Bone marrow (tissue), 2 donors: ENCODE measurements at regions not wholly inside any gene's neighbourhood (a gene's known extent, or its start where the extent isn't known, plus 50 kb on each side); places are given as distances from the start of the nearest gene placed in this dataset.

Source experiments
- DNase-seq, 2 donors: peaks; one replicate each; lab custom pipeline; 2025; lab: John Stamatoyannopoulos, UW

DNA sequence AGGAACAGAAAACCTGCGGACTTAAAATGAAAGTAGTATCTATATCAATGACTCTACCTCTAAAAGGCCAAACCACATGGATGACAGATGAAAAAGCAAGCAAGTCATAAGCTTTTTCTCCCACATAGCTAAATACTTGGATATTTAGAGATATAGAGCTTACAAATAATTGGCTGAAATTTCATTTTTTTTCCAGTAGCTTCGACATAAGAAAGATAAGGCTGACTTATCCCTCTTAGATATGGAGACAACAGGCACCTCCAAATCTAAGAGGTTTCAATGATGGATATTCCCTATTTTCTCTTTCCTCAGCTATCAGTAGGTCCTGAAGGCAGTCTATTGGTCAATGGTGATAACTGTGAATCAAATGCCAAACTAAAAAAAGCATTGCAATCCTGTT lies 460.3 kb downstream of the MEIS1 start:
- no peak for DNase-seq

- DNase-seq: no peak
Measured at GRCh38 chr2:66896131-66896530, 461.2 kb downstream of the MEIS1 start.

- DNase-seq: no peak
Measured at GRCh38 chr2:66897181-66897580, 462.3 kb downstream of the MEIS1 start.

DNA sequence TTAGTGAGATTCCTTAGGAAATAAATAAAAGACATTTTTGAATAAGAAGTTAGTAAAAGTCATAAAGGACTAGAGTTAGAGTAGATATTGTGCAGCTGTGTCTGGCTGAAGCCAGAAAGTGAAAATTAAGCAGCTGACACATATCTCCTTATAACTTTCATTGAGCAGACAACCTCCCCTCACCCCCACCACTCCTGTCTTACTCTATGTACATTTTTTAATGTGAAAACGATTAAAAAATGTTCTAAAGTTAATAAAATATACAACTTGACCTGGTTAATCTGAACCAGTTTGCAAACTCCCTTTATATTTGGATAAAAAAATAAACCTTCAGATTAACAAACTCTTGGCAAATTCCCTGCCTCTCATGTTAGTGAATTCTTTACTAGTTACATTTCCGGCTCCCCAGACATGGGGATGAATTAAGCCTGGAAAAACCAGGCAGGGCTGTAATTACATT lies 462.8 kb downstream of the MEIS1 start:
- no peak for DNase-seq

GRCh38 chr2:66899109-66899508 lies 464.2 kb downstream of the MEIS1 start:
- DNase-seq: no peak

DNA sequence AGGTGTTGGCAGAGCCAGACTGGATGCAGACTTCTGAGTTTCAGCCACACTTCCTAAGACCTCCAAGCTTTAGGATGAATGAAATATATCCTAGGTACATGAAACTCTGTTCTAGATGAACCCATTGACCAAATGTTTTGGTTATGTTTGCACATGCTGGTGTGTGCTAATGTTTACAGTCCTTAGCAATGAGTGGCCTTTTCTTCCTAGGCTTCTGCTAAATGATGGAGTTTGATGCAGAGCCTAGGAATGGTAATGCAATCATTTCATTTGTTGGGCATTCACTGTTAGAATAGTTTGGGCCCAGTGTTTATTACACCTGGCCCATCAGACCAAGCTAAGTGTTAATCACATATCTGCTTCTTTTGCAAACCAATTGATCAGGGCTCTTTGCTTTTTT lies 464.7 kb downstream of the MEIS1 start:
- DNase-seq: no peak

- no peak for DNase-seq
Measured at GRCh38 chr2:66901344-66901743, 466.4 kb downstream of the MEIS1 start.

DNA sequence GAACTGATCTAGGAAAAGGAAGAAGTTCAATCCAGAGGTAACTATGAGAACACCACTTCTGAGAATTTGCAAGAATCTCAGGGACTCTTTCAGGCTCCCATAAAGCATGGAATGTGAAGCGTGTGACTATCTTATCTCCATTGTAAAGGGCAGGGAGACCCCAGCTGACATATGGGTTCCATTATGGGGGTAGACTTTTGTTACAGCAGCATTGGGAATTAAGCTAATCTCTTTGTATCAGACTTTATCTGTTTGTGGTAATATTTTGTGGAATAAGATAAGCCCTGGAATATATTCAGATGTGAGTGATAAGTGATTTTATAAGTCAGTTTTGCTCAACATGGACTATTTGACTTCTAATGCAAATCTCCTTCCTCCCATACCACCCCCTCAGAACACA lies 468.3 kb downstream of the MEIS1 start:
- DNase-seq: no peak

- DNase-seq: no peak
Measured at GRCh38 chr2:66903745-66904465, 469.0 kb downstream of the MEIS1 start.

DNA sequence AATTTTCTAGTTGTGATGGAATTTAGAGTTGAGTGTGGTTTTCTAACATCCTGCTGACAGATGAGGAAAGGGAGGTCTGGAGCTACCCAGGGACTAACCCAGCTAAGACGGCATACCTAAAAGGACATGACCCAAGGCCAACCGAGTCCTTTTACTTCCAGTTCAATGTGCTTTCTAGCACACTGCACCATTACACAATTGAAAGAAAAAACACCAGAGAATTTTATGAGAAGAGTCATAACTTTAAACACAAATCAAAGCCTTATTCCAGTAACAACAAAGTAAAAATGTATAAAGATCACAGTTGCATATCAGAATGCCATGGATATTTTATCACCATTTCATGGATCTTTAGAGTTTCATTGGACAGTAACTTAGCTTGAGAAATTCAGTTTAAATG lies 480.3 kb downstream of the MEIS1 start:
- DNase-seq: no peak

- DNase-seq: no peak
Measured at GRCh38 chr2:66919286-66919685, 477.8 kb upstream of the ETAA1 start.

GRCh38 chr2:66920415-66920814 lies 476.7 kb upstream of the ETAA1 start:
- DNase-seq: no peak

DNA sequence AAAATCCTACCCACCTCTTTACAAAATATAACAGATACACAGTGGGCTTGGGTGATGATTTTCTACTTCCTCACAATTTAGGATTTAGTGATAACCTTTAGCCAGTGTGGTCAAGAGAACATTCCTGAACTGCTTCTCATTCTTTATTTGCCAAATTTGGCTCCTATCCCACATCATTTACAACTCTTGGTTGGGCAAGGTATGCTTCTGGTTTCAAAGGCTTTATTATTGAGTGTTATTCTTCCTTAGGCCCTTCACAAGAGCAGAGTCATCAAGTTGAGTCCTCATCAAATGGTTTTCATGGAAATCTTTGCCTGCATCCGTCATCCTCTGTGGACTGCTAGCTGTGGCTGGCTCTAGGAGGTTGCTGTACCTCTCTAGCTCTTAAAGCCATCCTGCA lies 472.0 kb upstream of the ETAA1 start:
- no peak for DNase-seq

DNA sequence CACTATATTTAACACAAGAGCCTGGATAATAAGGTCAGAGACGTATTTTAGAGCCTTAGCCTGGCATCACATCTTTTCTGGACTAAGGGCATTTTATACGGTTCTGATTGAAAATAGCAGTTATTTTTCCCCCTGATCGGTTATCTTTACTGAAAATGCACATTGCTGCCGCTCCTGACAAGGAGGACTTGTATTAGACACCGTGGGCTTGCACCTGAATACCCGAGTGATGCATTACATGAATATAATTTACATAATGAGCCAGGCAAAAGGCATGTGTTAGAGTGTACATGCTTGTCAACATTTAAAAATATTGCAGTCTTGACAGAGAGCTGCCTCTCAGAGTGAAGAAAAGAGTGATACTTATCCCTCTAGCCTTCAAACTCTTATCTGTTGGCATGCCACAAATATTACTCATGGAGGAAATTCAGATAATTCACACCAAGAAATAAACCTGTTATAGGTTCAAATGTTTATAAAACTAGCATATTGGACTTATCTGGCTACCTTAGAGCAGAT lies 470.5 kb upstream of the ETAA1 start:
- DNase-seq: no peak

- no peak for DNase-seq
Measured at GRCh38 chr2:66929632-66930338, 467.3 kb upstream of the ETAA1 start.

DNA sequence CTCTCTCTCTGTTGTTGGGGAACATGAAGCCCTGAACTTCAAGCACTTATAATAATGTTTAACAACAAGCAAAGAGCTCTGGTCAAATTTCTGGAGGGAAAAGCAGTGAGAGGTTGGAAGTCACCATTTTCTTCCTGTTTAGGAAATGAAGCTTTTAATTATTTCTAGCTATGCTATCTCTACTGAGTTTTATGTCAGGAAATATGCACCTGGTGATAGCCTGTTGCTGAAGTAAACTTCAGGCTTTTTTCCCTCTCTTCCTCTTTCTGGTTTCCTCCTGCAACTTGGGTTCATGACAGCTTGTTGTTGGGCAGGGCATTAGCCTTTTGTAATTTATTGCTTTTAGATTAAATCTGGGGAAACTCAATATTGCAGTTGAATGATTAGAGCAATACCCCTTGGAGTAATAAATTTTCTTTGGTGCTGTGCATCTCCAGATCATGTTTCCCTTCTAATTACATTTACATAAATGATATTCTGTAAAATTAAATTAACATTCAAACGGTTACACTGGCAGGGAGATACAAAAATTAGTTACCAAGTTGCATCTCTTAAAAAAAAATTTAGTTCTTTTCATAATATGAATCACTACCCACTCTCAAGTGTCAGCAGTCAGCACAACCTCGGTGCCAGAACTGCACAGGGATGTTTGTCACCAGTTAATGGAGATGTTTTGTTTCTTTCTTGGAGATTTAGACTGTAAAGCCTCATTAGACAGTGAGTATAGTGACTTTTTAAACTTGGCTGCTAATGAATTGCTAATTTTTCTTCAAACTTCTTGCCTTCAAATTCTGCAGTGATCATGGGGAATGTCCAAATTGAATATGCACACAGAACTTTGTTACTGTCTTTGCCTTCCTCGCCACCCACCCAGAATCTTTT lies 466.6 kb upstream of the ETAA1 start:
- no peak for DNase-seq

DNA sequence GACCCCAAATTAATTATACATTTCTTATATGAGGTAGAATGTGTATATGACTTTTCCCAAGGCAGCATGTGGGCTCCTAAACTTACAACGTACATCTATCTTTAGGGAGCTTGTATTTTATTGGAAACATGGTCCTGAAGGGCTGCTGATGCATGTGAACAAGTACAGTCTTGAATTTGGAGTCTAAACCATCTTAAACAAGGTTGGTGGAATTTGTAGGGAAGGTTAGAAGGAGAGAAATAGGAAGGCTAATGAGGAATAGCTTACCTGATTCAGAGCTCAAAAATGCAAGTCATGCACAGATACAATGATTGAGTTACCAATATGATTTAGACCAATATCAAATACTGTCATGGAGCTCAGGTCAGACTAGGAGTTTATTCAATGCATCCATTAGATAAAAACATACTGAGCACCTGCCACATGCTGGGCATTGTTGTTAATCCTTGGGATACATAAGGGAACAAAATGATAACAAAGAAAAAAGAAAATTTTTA lies 458.6 kb upstream of the ETAA1 start:
- DNase-seq: no peak

- no peak for DNase-seq
Measured at GRCh38 chr2:66940080-66940479, 457.1 kb upstream of the ETAA1 start.

DNA sequence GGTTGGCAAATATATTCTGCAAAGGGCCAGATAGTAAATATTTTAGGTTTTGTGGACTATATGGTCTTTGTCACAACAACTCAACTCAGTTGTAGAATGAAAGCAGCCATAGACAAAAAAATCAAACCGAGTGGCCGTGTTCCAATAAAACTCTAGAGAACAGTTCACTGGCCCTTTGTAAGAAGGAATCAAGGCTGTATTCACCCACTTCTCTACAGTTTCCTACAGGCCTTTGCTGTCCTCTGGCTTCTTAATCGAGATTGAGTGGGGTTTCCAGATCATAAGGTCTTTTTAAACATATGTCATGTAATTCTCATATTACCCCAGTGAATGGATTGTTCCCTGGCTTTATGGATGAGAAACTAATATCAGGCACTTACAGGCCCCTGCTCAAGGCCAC lies 448.9 kb upstream of the ETAA1 start:
- no peak for DNase-seq

- no peak for DNase-seq
Measured at GRCh38 chr2:66957198-66957597, 439.9 kb upstream of the ETAA1 start.

DNA sequence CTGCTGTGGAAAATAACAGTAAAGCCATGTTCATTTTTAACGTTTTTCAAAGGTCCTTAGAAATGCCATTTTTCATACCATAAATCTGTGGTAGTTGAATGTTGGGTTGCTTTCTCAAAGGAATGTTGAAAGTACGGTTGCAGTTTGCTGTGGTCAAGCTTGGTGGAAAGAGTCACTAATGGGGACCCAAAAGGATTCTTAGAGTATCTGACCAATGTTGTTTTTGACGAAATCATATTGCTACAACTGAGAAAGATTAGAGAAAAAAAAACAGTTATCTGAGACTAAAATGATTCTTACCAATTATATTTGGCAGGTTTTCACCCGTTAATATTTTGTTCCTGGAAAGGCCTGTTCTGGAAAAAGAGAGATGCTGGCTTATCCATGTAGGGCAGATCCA lies 439.5 kb upstream of the ETAA1 start:
- no peak for DNase-seq

DNA sequence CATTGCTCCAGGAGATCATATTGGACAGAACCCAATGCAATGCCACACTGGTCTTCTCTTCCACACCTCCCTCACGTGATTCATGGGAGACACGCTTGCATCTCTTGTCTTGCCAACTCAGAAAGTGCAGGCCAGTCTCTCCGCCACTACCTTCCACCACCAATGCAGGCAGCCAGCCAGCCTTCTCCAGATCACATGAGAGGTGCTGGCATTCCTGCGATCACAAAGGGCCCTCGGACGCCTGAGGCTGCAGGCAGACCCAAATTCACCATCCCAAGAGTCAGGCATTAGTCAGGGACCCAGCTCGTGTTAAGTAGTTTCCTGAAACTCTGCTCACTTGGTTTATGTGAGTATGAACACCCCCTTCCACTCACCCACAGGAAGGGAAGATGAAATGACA lies 437.0 kb upstream of the ETAA1 start:
- DNase-seq: no peak
